Hepatocyte (in vitro differentiated cells): ENCODE measurements at regions not wholly inside any gene's neighbourhood (a gene's known extent, or its start where the extent isn't known, plus 50 kb on each side); places are given as distances from the start of the nearest gene placed in this dataset.

ENCODE experiments used
- DNase-seq: peaks from one replicate; pipeline ENCODE4 v3.0.0-alpha.2; 2016; ENCODE audit warnings: low spot score
- H2AFZ ChIP-seq: fragments of 200-600 bp; sonication (generic); 2 replicates; pipeline ENCODE4 v1.6.0; 2016; ENCODE audit warnings: antibody characterized with exemption, mild to moderate bottlenecking
- H3K27ac ChIP-seq: fragments of 200-600 bp; sonication (generic); 2 replicates; pipeline ENCODE4 v1.5.1; 2016; ENCODE audit warnings: mild to moderate bottlenecking
- H3K27me3 ChIP-seq: fragments of 200-600 bp; sonication (generic); 2 replicates; pipeline ENCODE4 v1.6.1; 2016
- H3K36me3 ChIP-seq: fragments of 200-600 bp; sonication (generic); replicated peaks from 2 replicates; pipeline ENCODE4 v1.5.1; 2016; ENCODE audit warnings: low read depth; ENCODE audit not compliant: insufficient read depth
- H3K4me1 ChIP-seq: fragments of 200-600 bp; sonication (generic); 2 replicates; pipeline ENCODE4 v1.5.1; 2016; ENCODE audit warnings: mild to moderate bottlenecking, moderate library complexity; ENCODE audit not compliant: insufficient read depth
- H3K4me2 ChIP-seq: fragments of 200-600 bp; sonication (generic); 2 replicates; pipeline ENCODE4 v1.6.0; 2016
- H3K4me3 ChIP-seq: fragments of 200-600 bp; sonication (generic); 2 replicates; pipeline ENCODE4 v1.5.1; 2016; ENCODE audit warnings: mild to moderate bottlenecking
- H3K79me2 ChIP-seq: fragments of 200-600 bp; sonication (generic); 2 replicates; pipeline ENCODE4 v1.6.0; 2017; ENCODE audit warnings: mild to moderate bottlenecking
- H3K9me2 ChIP-seq: fragments of 200-600 bp; sonication (generic); replicated peaks from 2 replicates; pipeline ENCODE4 v1.6.0; 2017; ENCODE audit warnings: mild to moderate bottlenecking; ENCODE audit not compliant: insufficient read depth
- H3K9me3 ChIP-seq: fragments of 200-600 bp; sonication (generic); 2 replicates; pipeline ENCODE4 v1.5.1; 2016; ENCODE audit warnings: low read depth, mild to moderate bottlenecking
- H4K20me1 ChIP-seq: fragments of 200-600 bp; sonication (generic); 2 replicates; pipeline ENCODE4 v1.6.0; 2016; ENCODE audit warnings: mild to moderate bottlenecking; ENCODE audit not compliant: insufficient read depth, poor library complexity, severe bottlenecking
- EZH2 ChIP-seq: fragments of 200-600 bp; sonication (generic); IDR thresholded peaks from 2 replicates; pipeline ENCODE4 v1.6.1; 2016; ENCODE audit warnings: antibody characterized with exemption, mild to moderate bottlenecking, borderline replicate concordance
- EZH2phosphoT487 ChIP-seq: fragments of 200-600 bp; sonication (generic); IDR thresholded peaks from one replicate; pipeline ENCODE4 v1.6.1; 2018; ENCODE audit warnings: antibody characterized with exemption, mild to moderate bottlenecking, low read depth, moderate library complexity; ENCODE audit not compliant: unreplicated experiment, severe bottlenecking
- WGBS: methylation state at CpG from one replicate; pipeline ENCODE4 v1.1.6; 2016; ENCODE audit warnings: low lambda C conversion rate; ENCODE audit errors: missing lambda C conversion rate; 5-methylcytosine and 5-hydroxymethylcytosine counted together
- TF ChIP-seq, protein P1 (sequence below): fragments of 200-600 bp; sonication (generic); IDR thresholded peaks from 2 replicates; pipeline ENCODE4 v1.5.1; 2016; ENCODE audit warnings: antibody characterized with exemption, mild to moderate bottlenecking; ENCODE audit not compliant: poor library complexity

DNA sequence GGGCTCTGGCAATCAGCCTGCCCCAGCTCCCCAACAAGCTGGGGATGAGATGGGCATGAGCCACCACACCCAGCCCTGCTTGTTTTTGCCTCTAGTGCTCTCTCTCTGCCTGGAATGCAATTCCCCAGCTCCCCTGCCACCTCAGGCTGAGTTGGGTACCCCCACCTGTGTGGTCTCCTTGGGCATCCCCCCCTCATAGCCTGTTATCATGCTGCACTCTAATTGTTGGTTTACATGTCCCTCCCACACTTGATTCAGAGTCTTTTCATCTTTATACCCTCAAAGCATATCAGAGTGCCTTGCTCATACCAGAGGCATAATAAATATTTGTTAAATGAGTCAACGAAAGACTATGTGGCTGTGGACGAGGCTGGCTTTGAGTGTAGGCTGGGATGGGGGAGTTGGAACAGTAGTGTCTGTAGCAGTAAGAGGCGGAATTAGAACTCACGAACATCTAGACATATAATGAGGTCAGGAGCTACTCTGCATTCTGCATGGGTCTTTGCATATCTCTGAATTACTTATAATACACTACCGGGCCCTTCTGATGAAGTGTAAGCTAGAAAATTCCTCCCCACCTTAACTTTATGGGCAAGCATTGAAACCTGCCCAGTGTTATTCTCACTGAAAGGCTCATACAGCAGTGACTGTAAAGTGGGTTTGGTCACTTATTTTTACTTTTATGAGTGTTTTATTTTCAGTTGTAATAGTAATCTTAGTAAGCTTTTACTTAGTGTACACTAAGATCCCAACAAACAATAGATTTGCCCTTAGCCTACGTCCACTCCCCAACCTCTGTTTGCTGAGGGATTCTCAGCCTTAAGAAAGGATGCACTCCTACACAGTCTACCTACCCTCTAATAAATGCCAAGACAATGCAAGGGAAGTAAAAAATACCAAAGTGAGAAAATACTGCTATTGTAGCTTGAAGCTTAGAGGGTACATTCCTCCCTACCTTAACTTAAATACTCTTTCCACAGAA, 58.7 kb downstream of the EDN1 start:
- WGBS, result 46% methylated on average over 6 of the region's 6 CpGs
- Histone ChIP-seq H3K9me2 (no peaks in the 10 kb centered on the region), H3K27me3 (no peaks in the 10 kb centered on the region), H2AFZ (no peak overlapping the region), H3K79me2 (no peaks in the 10 kb centered on the region), H3K4me3 (no peak overlapping the region), H3K4me1 (peaks cover 25% of the 10 kb centered on the region), H3K36me3 (no peaks in the 10 kb centered on the region), H3K27ac (peak overlapping the region; percentile 87), H3K9me3 (no peaks in the 10 kb centered on the region), H3K4me2 (peak overlapping the region; percentile 6), H4K20me1 (no peaks in the 10 kb centered on the region)
- TF ChIP-seq EZH2 (no peak), EZH2phosphoT487 (no peak)
- TF ChIP-seq, protein P1, sequence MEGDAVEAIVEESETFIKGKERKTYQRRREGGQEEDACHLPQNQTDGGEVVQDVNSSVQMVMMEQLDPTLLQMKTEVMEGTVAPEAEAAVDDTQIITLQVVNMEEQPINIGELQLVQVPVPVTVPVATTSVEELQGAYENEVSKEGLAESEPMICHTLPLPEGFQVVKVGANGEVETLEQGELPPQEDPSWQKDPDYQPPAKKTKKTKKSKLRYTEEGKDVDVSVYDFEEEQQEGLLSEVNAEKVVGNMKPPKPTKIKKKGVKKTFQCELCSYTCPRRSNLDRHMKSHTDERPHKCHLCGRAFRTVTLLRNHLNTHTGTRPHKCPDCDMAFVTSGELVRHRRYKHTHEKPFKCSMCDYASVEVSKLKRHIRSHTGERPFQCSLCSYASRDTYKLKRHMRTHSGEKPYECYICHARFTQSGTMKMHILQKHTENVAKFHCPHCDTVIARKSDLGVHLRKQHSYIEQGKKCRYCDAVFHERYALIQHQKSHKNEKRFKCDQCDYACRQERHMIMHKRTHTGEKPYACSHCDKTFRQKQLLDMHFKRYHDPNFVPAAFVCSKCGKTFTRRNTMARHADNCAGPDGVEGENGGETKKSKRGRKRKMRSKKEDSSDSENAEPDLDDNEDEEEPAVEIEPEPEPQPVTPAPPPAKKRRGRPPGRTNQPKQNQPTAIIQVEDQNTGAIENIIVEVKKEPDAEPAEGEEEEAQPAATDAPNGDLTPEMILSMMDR, result no peak
- peak; percentile 79 for DNase-seq

DNA sequence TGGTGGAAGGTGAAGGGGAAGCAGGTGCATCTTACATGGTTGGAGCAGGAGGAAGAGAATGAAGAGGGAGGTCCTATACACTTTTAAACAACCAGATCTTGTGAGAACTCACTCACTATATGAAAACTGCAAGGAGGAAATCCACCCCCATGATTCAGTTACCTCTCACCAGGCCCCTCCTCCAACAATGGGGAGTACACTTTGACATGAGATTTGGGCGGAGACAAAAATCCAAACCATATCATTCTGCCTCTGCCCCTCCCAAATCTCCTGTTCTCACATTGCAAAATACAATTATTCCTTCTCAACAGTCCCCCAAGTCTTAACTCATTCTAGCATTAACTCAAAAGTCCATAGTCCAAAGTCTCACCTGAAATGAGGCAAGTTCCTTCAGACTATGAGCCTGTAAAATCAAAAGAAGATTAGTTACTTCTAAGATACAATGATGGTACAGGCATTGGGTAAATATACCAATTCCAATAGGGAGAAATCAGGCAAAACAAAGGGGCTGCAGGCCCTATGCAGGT, 60.5 kb downstream of the EDN1 start:
- 88% methylated on average over 1 of the region's 1 CpG for WGBS
- no peaks in the 10 kb centered on the region for H4K20me1 ChIP-seq
- no peaks in the 10 kb centered on the region for H3K9me3 ChIP-seq
- H3K4me2 ChIP-seq, result no peak overlapping the region
- no peaks in the 10 kb centered on the region for H3K79me2 ChIP-seq
- no peak overlapping the region for H2AFZ ChIP-seq
- H3K27ac ChIP-seq, result peak overlapping the region; percentile 87
- no peaks in the 10 kb centered on the region for H3K27me3 ChIP-seq
- no peaks in the 10 kb centered on the region for H3K9me2 ChIP-seq
- no peaks in the 10 kb centered on the region for H3K36me3 ChIP-seq
- no peak for TF ChIP-seq EZH2
- no peak for TF ChIP-seq EZH2phosphoT487
- TF ChIP-seq, protein P1, result no peak
- H3K4me1 ChIP-seq, result peaks cover 38% of the 10 kb centered on the region
- H3K4me3 ChIP-seq, result no peak overlapping the region
- peak; percentile 24 for DNase-seq

DNA sequence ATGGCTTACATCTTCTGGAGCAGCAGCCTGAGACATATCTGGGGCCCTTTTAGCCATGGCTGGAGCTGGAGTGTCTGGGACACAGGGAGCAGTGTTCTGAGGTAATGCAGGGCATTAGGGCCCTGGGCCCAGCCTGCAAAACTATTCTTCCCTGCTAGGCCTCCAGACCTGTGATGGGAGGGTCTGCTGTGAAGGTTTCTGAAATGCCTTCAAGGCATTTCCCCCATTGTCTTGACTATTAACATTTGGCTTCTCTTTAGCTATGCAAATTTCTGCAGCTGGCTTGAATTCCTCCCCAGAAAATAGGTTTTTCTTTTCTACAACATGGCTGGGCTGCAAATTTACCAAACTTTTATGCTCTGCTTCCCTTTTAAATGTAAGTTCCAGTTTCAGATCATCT, 61.5 kb downstream of the EDN1 start:
- Histone ChIP-seq H3K4me3 (no peak overlapping the region), H3K9me3 (no peaks in the 10 kb centered on the region), H3K4me1 (peaks cover 38% of the 10 kb centered on the region), H3K79me2 (no peaks in the 10 kb centered on the region), H3K4me2 (no peak overlapping the region), H3K27me3 (no peaks in the 10 kb centered on the region), H3K36me3 (no peaks in the 10 kb centered on the region), H4K20me1 (no peaks in the 10 kb centered on the region), H3K9me2 (no peaks in the 10 kb centered on the region), H3K27ac (peak overlapping the region; percentile 87), H2AFZ (no peak overlapping the region)
- TF ChIP-seq, protein P1, result no peak
- TF ChIP-seq EZH2phosphoT487 (no peak), EZH2 (no peak)
- no peak for DNase-seq
